GM18505 (cell line): ENCODE measurements at regions not wholly inside any gene's neighbourhood (a gene's known extent, or its start where the extent isn't known, plus 50 kb on each side); places are given as distances from the start of the nearest gene placed in this dataset.

ENCODE experiments used
- ATAC-seq: cut with Tn5 transposase; IDR thresholded peaks from one replicate; pipeline ENCODE4 v1.9.1; 2021; ENCODE audit not compliant: unreplicated experiment
- POLR2A ChIP-seq: IDR thresholded peaks from 4 replicates; pipeline ENCODE4 v1.6.1; 2011; ENCODE audit warnings: borderline replicate concordance; ENCODE audit not compliant: insufficient read depth, insufficient read length; ENCODE audit errors: extremely low read depth

DNA sequence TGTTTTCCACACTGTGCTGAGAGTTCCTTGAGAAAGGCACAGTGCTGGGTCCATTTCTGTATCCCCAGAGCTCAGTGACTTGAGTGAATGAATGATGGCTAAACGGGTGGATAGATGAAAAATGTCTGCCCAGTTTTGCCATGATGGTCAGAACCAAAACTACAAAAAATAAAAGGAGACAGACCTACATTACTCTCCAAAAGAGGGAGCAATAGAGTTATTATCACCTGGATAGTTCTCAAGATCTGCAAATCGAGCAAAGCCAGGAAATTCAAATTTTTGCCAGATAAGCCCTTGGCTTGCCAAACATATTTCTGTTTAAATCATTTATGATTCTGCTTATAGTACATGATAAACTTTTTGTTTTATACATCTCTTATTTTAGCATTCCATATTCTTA lies 214.2 kb upstream of the ZNF462 start:
- ATAC-seq = no peak
- TF ChIP-seq POLR2A = no peak

DNA sequence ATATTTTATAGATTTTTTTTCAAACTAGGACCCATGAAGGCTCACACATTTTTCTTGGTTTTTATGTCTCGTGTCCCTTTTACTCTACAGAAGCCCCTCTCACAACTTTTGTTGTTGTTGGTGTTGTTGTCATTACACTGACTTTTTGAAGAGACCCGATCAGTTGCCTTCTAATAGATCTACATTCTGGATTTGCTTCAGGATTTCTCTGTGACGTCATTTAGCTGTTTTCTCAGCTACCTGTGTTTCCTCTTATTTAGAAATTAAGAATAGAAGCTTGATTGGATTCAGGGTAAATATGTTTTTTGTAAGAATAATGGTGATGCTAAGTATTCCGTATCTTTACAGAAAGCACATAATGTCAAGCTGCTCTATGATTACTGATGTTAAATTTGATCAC lies 213.3 kb upstream of the ZNF462 start:
- ATAC-seq = no peak
- TF ChIP-seq POLR2A = no peak

DNA sequence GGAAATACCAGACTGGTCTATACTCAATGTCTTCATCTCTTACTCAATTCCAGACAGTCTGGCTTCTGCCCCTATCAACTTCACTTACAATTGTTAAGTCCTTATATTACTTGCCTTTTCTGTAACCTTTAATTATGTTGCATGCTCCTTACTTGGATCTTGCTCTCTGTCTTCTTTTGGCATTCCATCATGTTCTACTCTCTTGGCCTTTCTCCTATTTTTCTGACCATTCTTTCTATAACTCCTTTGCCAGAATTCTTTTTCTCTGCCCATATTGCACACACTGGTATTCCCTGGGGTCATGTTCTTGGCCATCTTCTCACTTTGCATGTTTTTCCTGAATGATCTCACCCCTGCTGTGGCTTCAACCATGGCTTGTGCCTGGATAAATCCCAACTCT lies 209.8 kb upstream of the ZNF462 start:
- ATAC-seq = no peak
- TF ChIP-seq POLR2A = no peak

DNA sequence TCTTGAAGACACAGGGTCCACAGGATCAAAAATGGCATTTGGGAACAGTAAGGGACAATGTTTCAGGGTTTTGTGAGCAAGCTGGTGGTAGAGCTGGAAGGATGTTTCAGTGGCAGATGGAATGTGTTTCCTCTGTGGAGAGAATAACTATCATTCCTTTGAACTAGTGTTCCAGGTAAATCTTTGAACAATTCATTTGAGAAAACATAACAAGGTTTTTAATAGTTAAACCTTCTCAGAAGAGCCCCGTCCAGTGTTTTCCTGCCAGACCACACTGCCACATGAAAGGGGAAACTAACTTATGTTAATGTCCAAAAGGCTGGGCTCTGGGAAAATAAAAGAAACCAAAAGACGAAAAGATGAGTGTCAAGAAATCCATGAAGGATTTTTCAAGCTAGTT lies 207.0 kb upstream of the ZNF462 start:
- no peak for ATAC-seq
- TF ChIP-seq POLR2A = no peak

DNA sequence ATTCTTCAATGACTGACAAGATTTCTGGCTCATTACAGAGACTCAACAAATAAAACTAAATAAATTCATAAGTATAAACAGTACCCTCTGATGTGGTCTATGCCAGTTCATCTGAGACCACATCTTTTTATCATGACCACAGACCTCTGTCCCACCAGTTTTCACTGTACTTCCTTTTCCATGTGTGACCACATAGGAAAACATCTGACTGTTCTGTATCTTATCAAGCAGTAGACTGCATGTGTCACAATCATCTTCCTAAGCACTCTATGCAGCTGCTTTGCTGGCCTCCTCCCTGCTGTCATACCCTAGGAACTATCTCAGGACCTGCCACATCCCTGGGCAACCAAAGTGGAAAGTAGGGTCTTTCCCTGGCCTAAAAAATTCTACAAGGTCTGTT lies 205.0 kb upstream of the ZNF462 start:
- TF ChIP-seq POLR2A = no peak

DNA sequence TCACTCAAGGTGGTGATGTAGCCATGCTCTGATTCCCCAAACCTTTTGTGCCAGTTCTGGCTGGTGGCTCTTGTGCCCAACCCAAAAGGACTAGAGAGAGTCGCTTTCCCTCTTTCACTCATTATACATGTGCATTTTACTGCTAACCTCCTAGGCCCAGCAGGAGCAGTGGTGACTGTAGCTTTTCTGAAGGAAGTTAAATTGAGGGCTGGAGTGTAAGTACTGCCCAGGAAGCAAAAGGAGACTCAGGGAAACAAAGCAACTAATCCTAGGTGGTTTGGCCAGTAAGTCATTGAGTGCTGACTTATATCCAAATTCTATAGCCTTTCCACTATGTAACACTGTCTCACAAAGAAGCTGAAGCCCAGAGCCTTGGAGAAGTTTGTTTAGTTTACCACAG lies 194.4 kb upstream of the ZNF462 start:
- no peak for ATAC-seq
- no peak for TF ChIP-seq POLR2A

More for the DNA sequence above, 205.0 kb upstream of the ZNF462 start:
- no peak for ATAC-seq

DNA sequence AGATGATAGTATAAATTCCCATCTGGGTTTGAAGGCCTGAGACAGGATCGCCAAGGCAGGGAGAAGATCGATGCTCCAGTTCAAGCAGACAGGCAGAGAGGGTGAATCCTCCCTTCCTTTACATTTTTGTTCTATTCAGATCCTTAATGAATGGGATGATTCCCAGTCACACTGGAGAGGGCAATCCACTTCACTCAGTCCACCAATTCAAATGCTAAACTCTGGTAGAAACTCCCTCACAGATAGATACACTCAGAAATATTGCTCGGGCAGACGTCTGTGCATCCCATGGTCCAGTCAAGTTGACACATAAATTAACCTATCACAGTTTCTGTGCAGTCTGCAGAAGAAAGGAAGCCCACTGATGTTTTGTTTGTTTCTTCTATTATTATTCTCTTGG lies 193.1 kb upstream of the ZNF462 start:
- no peak for ATAC-seq
- TF ChIP-seq POLR2A = no peak

DNA sequence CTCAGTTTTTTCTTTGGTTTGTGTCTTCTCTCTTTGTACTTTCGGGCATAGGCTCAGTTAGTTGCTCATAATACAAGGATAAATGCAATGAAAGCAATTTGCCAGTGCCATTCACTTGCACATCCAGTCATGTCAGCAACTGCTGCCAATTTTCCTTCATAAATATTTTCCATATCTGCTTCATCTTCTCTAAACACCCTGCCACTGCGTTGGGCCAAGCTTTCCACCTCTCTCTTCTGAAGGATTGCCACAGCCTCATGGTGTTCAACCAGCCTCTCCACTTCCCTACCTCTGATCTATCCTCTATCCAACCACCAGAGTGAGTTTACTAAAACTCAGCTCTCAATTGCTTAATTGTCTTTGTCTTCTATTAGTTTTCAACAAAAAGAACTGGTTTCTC lies 192.5 kb upstream of the ZNF462 start:
- no peak for TF ChIP-seq POLR2A
- ATAC-seq = no peak

DNA sequence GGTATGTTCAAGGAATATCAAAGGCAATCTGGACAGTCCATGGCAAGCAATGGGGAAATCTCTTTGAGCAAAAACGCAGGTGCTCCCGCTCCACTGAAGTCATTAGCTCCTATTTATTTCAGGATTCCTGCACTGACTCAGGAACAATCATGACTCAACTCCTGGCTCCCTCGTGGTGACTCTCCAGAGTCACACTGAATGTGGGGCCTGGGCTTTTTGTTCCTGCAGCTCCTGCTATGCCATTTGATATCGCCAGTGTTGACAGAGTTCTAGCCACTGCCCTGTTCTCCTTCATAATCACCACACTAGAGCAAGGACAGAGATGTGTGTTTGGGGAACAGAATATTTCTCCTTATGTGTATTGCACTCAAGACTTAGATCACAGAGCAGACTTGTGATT lies 187.2 kb upstream of the ZNF462 start:
- no peak for TF ChIP-seq POLR2A
- no peak for ATAC-seq

DNA sequence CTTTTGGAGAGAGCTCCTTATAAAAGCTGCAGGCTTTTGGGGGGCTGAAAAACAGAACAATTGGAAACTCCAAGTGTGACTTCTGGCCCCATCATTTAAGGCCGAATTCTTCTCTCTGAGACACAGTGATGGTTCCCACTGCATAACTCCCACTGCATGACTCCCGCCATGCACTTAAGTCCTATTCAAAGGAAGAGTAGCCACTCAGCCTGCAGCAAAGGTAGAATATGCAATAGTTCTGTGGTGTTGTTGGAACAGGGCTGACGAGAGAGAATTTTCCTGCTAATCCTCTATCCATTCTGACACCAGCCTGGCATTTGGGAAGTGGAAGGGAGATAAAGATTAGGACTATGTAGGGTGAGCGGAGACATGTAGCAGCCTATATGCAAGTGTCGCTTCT lies 185.6 kb upstream of the ZNF462 start:
- no peak for ATAC-seq
- TF ChIP-seq POLR2A = no peak

DNA sequence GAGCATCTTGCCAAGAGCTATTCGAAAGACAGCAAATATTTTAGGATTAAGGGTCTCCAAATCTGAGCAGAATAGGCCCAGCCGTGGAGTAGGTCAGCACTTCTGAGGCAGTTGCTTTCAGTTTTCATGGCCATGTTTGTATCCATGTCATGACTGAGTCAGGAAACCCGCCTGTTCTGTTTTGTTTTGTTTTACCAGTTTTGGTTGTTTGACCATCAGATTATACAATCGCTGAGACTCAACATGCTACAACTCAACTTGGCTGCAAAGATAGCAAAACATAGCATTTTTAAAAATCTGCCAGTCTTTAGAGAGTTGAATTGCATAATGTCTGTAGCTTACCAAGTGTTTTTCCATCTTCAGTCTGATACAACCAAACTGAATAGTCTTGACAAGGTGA lies 185.1 kb upstream of the ZNF462 start:
- no peak for TF ChIP-seq POLR2A
- ATAC-seq = no peak

DNA sequence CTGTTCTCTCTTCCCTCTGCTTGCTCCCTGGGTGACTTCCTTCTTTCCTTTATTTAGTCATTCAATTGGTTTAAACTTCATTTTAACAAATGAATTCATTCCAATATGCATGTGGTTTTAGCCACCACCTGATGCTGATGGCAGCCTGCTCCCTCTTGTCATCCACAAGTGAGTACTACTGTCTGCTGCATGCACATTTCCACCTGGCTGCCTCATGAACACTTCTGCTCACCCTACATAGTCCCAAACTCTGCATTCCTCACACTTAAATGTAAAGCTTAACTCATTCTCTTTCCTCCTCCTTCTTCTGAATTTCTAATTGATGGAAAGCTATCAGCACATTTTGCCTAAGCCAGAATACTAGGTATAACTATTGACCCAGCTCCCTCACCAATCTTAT lies 184.7 kb upstream of the ZNF462 start:
- no peak for TF ChIP-seq POLR2A
- ATAC-seq = no peak

DNA sequence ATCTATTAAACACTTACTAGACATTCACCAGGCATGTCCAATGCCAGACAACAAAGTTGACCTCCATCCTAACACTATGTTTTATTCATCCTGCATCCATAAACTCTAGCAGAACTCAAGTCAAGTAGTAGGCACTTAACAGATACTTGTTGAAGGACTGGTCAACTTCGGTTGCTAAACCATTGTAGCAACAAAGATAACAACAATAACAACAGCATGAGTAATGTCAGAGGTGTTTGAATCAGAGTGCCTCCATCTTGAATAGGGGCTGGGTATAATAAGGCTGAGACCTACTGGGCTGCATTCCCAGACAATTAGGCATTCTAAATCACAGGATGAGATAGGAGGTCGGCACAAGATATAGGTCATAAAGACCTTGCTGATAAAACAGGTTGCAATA lies 180.5 kb upstream of the ZNF462 start:
- no peak for ATAC-seq
- TF ChIP-seq POLR2A = no peak

DNA sequence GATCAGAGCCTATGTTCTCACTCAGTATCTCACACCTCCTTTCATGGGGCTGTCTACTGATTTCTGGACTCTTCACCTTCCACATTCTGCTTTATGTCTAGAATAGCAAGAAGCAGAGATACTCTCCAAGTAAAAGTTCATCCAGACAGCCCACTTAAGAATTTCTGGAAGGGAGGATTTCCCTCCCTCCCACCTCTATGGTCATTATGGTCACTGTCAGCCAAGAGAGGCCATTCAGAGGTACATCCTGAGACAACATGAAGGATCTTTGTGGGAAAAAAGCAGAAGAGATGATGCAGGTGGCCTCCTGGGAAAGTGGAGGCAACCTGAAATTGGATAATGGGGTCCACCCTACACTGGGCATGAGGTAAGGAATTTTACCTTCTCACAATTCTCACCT lies 179.5 kb upstream of the ZNF462 start:
- no peak for TF ChIP-seq POLR2A
- no peak for ATAC-seq

DNA sequence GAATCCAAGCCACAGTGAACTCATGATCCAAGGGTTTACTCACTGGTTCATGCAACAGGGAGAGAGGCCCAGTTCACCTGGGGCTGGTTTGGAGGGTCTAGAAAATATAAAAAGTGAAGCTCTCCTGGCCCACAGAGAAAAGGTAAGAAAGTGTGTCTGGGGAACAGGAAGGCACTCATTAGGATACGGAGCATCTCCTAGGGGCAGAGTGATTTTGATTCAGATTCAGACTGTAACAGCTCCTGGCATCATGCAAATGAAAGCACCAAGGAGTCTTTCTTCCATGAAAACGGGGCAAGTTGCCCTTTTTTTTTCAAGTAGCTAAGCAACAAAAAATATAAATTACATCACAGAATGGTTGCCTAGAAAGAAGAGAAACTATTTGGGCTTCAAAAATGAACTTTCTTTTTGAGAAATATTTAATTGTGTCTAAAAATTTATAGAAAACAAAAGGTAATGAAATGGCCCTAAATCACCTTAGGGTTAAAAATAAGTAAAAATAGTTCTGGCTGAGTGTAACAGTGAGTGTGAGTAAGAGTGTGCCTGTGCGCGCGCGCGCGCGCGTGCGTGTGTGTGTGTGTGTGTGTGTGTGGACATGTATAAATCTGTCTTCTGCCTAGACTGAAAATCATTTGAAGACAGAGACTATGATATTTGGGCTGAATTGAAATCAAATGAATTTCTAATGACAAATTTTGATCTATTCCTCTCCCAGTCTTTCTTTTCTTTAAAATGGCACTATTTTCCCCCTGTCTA lies 177.8 kb upstream of the ZNF462 start:
- ATAC-seq = no peak
- no peak for TF ChIP-seq POLR2A
